ENCODE measurements at regions not wholly inside any gene's neighbourhood (a gene's known extent, or its start where the extent isn't known, plus 50 kb on each side); places are given as distances from the start of the nearest gene placed in this dataset.

- TF ChIP-seq POLR2AphosphoS5 (IDR thresholded peaks at IDR 0.05; ENCODE audit: low read depth, low read length): no peak
- TF ChIP-seq, protein P1, sequence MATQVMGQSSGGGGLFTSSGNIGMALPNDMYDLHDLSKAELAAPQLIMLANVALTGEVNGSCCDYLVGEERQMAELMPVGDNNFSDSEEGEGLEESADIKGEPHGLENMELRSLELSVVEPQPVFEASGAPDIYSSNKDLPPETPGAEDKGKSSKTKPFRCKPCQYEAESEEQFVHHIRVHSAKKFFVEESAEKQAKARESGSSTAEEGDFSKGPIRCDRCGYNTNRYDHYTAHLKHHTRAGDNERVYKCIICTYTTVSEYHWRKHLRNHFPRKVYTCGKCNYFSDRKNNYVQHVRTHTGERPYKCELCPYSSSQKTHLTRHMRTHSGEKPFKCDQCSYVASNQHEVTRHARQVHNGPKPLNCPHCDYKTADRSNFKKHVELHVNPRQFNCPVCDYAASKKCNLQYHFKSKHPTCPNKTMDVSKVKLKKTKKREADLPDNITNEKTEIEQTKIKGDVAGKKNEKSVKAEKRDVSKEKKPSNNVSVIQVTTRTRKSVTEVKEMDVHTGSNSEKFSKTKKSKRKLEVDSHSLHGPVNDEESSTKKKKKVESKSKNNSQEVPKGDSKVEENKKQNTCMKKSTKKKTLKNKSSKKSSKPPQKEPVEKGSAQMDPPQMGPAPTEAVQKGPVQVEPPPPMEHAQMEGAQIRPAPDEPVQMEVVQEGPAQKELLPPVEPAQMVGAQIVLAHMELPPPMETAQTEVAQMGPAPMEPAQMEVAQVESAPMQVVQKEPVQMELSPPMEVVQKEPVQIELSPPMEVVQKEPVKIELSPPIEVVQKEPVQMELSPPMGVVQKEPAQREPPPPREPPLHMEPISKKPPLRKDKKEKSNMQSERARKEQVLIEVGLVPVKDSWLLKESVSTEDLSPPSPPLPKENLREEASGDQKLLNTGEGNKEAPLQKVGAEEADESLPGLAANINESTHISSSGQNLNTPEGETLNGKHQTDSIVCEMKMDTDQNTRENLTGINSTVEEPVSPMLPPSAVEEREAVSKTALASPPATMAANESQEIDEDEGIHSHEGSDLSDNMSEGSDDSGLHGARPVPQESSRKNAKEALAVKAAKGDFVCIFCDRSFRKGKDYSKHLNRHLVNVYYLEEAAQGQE (IDR thresholded peaks at IDR 0.05; ENCODE audit: insufficient read depth in 1 of 2, low read depth in 2 of 2, low read length in 2 of 2): no peak
Observed at GRCh38 chr11:62030071-62030684, 62.7 kb upstream of the FTH1 start.
